Osteocyte (in vitro differentiated cells): ENCODE measurements at regions not wholly inside any gene's neighbourhood (a gene's known extent, or its start where the extent isn't known, plus 50 kb on each side); places are given as distances from the start of the nearest gene placed in this dataset.

Source experiments
- DNase-seq: peaks from one replicate; pipeline ENCODE4 v3.0.0; 2021; ENCODE audit warnings: mixed read lengths; ENCODE audit not compliant: unreplicated experiment; ENCODE audit errors: extremely low spot score
- H3K27ac Mint-ChIP-seq: one replicate; pipeline ENCODE4 v1.8.0; 2021; ENCODE audit warnings: mild to moderate bottlenecking, mixed read lengths; ENCODE audit not compliant: unreplicated experiment
- H3K27me3 Mint-ChIP-seq: one replicate; pipeline ENCODE4 v1.8.0; 2021; ENCODE audit warnings: mixed read lengths; ENCODE audit not compliant: unreplicated experiment
- H3K36me3 Mint-ChIP-seq: one replicate; pipeline ENCODE4 v1.8.0; 2021; ENCODE audit warnings: mixed read lengths; ENCODE audit not compliant: unreplicated experiment
- H3K4me1 Mint-ChIP-seq: one replicate; pipeline ENCODE4 v1.8.0; 2021; ENCODE audit warnings: mixed read lengths; ENCODE audit not compliant: unreplicated experiment
- H3K4me3 Mint-ChIP-seq: one replicate; pipeline ENCODE4 v1.8.0; 2021; ENCODE audit warnings: mild to moderate bottlenecking, moderate library complexity, mixed read lengths; ENCODE audit not compliant: unreplicated experiment
- H3K9me3 Mint-ChIP-seq: one replicate; pipeline ENCODE4 v1.8.0; 2021; ENCODE audit warnings: mixed read lengths; ENCODE audit not compliant: unreplicated experiment
- CTCF ChIP-seq: fragments of 200-600 bp; sonication (generic); IDR thresholded peaks from 2 replicates; pipeline ENCODE4 v1.5.0; 2021; ENCODE audit warnings: antibody characterized with exemption, mild to moderate bottlenecking, moderate library complexity

GRCh38 chr14:40445020-40445419 is 1012.8 kb upstream of the FBXO33 start:
- no peak for DNase-seq
- H3K36me3 Mint-ChIP-seq: no peaks in the 10 kb centered on the region
- H3K27ac Mint-ChIP-seq: no peak overlapping the region
- no peaks in the 10 kb centered on the region for H3K27me3 Mint-ChIP-seq
- H3K4me3 Mint-ChIP-seq: no peak overlapping the region
- H3K9me3 Mint-ChIP-seq: no peaks in the 10 kb centered on the region
- no peak for TF ChIP-seq CTCF
- no peaks in the 10 kb centered on the region for H3K4me1 Mint-ChIP-seq

GRCh38 chr14:40436551-40436950 is 1004.3 kb upstream of the FBXO33 start:
- no peak for DNase-seq
- Mint-ChIP-seq H3K4me1 (no peaks in the 10 kb centered on the region), H3K4me3 (no peak overlapping the region), H3K27ac (no peak overlapping the region), H3K27me3 (no peaks in the 10 kb centered on the region), H3K36me3 (no peaks in the 10 kb centered on the region), H3K9me3 (no peaks in the 10 kb centered on the region)
- TF ChIP-seq CTCF: no peak

GRCh38 chr14:40417777-40418401 is 985.7 kb upstream of the FBXO33 start:
- Mint-ChIP-seq H3K27ac (no peak overlapping the region), H3K9me3 (no peaks in the 10 kb centered on the region), H3K4me3 (peak overlapping the region; percentile 31), H3K4me1 (no peaks in the 10 kb centered on the region), H3K27me3 (no peaks in the 10 kb centered on the region), H3K36me3 (no peaks in the 10 kb centered on the region)
- DNase-seq: no peak
- peak; percentile 73 for TF ChIP-seq CTCF

- Mint-ChIP-seq H3K4me1 (no peaks in the 10 kb centered on the region), H3K9me3 (no peaks in the 10 kb centered on the region), H3K27me3 (no peaks in the 10 kb centered on the region), H3K4me3 (no peak overlapping the region), H3K27ac (no peak overlapping the region), H3K36me3 (no peaks in the 10 kb centered on the region)
- no peak for DNase-seq
- TF ChIP-seq CTCF: no peak
Observed at GRCh38 chr14:40416565-40416964, 984.3 kb upstream of the FBXO33 start.

- no peak for DNase-seq
- Mint-ChIP-seq H3K27ac (no peak overlapping the region), H3K36me3 (no peaks in the 10 kb centered on the region), H3K9me3 (peaks cover 6% of the 10 kb centered on the region), H3K4me1 (no peaks in the 10 kb centered on the region), H3K27me3 (no peaks in the 10 kb centered on the region), H3K4me3 (no peak overlapping the region)
- no peak for TF ChIP-seq CTCF
Observed at GRCh38 chr14:40414386-40414785, 982.2 kb upstream of the FBXO33 start.
